Left lobe of liver (tissue), 2 donors: ENCODE measurements at regions not wholly inside any gene's neighbourhood (a gene's known extent, or its start where the extent isn't known, plus 50 kb on each side); places are given as distances from the start of the nearest gene placed in this dataset.

Experiments
- ATAC-seq: fragments of 200-7000 bp; cut with Tn5 transposase; one replicate; pipeline ENCODE4 v1.9.1; 2020; ENCODE audit warnings: mild to moderate bottlenecking, moderate library complexity
- DNase-seq: peaks from one replicate; pipeline ENCODE4 v3.0.0-alpha.2; 2020; ENCODE audit warnings: low spot score
- donor health status: DM: no; HTN: no; CAD: no; lungs with moderate emphysema.
- donor health status: DM: no; HTN: yes; CAD: no.

DNA sequence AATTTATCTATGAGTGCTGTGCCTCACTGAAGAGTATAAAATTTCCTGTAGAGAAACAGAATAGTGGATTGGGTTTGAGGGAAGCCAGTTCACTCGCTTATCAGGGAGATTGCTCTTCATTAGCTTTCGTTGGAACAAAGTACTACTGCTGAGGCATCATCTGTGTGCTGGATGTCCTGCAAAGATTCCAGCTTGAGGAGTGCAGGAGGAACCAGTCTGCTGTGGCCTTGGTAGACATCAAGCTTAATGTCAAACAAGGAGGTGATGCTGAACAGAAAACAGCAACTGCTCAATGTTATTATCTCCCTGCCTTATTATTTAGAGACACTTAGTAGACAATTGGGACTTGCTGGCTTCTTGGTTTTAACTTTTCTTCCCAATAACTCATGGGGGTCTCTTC lies 297.5 kb upstream of the DPH6 start:
- ATAC-seq (no peak), DNase-seq (no peak)

DNA sequence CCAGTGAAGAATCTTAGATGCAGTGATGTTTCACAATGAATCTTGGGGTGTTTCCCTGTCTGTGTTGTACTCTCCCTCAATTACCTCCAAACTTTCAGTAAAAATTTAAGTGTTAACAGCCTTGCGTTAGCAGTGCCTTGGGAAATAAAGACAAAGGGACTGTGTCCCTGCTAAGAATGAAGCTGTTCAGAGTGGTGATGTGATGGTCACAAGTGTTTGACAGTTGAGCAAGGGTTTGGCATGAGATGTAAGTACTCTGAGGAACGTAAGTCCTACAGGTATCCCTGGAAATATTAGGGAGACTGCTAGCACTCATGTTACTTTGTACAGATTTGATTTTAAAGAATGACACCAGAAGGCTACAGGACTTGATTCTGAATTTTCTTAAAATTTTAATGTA lies 304.3 kb upstream of the DPH6 start:
- ATAC-seq (no peak), DNase-seq (no peak)

DNA sequence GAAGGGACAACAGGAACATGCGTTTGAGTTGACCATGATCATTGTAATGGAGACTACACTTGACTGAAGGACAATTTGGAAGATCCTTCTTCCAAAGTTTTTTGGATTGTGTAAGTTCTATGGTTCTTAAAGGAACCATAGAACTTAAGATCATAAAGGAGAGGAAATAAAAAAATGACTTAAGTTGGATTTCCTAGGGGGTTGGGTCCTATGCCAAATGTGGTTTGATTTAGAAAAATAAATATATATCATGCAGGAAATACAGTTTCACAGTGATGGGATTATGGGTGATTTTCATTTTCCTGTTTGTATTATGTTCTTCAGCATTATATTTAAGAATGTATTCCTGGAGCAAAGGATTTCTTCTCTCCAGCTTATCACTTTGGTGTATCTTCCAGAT lies 305.5 kb upstream of the DPH6 start:
- ATAC-seq = no peak
- no peak for DNase-seq

DNA sequence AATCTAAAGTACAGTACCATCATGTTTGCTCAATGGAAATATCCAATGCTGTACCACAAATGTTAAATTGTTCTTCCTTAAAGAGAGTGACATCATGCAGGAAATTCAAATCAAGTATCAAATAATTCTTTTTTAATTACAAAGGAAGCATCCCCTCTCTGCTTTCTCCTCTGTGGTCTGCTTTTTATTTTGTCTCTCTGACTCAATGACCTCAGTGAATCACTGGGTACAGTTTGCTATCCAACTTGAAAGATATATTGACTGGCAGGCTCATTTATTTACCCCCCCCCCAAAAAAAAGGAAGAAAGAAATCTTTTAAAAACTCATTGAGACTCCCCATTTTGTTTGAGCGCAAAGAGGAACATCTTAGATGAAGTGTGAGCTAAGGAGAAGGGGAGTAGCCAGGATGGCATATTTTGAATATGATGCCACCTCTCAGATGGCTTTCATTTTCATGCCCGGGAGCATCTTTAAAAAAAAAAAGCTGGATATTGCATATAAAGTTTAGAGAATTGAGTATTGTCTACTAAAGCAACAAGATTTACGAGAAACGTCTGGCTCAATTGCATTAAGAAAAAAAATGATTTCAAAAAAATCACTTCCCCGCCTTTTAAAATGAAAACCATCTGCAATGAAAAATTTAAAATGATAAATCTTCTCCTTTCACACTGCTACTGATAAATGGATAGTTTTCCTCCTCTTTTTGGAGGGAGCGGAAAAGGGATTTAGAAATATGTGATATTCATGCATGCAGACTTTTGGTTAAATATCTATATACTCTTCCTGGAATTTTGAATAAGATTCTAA lies 307.1 kb upstream of the DPH6 start:
- ATAC-seq = no peak
- no peak for DNase-seq

DNA sequence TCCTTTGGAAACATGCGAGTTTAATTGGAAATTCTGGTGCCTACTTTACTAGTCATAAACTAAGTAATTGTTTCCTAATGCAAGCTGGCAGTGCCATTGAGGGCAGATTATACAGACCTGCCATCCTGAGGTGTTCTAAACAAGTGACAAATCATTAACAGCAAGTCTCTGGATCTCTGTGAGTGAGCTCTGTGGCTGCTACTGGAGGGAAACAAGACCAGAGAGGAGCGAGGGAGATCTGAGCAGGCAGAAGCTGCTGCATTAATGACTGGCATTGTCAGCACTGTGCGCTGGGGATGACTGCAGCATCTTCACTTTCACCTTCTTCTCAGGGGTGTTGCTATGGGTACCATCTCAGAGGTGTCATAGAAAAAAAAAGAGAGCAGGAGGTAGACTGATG lies 308.4 kb upstream of the DPH6 start:
- DNase-seq (no peak), ATAC-seq (no peak)

DNA sequence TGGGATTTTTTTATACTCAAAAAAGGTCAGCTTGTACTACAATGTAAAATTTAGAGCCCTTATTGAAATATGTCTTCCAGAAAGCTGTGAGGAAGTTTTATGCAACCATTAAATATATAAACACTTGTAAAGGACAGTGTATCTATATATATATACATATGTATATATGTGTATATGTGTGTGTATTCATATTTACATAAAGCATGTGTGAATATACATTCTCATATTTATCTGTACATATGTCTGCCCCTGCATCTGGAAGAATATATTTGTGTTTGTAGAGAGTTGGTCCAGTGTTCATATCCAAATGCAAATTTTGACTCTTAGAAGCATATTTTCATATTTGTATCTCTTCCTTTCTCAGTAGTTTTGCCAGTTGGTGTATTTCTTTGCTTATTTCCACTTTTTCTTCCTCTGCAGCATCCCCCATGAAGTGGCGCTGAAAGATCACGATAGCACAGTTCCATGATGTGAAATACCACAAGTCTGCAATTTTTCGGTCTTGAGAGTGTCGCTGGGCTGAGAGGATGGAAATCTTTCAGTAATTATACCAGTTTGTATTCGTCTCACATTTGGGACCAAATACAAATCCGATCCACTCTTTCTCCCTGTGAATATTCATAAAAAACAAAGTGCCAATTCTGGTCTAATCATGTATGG lies 311.7 kb upstream of the DPH6 start:
- ATAC-seq = no peak
- DNase-seq = no peak

DNA sequence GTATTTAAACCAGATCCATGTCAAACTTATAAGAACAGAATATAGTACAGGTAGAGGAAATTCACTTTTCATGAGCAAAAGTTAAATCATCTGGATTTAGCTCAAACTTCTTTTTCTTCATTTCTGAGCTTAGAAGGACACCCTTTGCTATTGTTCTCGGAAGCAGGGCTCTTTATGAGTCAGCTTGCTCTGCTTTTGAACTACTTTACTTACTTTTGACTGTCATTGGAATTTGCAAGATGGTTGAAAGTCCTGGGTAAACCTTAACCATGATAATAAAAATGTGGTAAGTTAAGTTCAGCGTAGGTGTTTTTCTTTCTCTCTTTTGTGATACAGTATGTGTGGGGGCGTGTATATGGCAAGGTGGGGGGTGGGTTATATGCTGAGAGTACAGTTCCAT lies 312.7 kb upstream of the DPH6 start:
- DNase-seq (no peak), ATAC-seq (no peak)

DNA sequence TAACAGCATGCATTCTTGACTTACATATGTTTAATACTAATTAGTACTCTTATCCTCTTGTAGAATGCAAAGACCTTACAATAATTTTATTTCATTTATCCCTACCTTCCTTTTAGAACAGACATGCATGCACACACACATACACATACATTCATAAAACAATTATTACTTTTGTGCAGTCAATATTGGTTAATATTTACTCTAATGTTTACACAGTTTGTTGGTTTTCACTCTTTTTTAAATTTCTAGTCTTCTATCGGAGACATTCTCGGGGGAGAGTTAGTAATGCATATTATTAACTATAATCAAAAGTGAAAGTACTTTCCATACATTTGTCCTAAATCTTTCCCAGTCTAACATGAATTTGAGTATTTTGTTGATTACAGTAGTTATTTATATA lies 317.7 kb upstream of the DPH6 start:
- DNase-seq (no peak), ATAC-seq (peak; percentile 40)

DNA sequence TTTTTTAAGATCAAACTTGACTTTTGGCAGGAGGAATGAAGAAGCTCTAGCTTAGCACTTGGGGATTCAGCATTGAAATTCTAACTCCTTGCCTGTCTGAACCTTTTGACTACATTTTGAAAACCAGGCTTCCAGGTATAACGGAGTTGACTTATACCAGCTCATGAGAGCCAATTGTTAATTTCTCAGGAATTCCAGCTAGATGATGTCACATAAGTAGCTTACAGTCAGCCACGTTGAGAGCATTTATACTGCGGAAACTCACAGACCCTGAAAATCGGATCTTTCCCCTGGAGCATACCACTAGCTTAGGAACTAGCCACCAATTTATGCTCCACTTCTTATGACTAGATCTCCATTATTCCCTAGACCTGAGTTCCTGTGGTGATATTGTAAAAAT lies 321.4 kb upstream of the DPH6 start:
- no peak for ATAC-seq
- no peak for DNase-seq

DNA sequence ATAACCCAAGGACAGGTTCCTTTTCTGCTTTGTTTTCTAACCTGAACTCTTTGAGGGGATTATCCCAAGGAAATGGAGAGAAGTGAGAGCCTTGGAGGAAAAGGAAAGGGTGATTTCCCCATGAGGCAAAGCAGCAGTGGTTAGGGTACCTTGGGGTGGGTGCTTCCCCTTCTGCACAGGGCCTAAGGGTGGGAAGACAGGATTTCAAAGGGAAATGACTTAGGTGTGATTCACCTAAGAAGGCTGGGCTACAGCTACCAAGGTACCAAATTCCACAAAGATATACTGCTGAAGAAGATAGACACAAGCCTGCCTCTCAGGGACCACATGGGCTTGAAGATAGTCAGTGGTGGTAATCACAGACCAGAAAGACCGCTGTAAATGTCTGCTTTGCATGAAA lies 325.3 kb upstream of the DPH6 start:
- DNase-seq (no peak), ATAC-seq (no peak)

DNA sequence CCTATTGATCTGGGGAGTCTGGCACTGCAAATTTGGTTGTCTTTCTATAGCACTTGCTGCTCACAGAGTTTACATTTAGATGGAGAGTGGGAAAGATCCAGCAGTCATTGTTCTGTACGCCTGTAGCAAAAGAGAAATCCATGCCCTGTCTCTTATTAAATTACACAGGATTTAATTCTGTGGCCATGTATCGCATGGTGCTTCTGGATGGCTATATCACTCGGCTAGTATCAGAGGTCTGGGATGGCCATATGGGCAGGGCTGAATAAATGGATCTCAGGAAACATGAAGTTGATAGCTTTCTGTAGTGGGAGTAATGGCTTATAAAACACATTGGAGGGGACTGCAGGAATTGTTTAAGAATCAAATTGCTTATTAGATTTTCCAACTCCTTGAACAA lies 325.8 kb upstream of the DPH6 start:
- DNase-seq (no peak), ATAC-seq (no peak)

DNA sequence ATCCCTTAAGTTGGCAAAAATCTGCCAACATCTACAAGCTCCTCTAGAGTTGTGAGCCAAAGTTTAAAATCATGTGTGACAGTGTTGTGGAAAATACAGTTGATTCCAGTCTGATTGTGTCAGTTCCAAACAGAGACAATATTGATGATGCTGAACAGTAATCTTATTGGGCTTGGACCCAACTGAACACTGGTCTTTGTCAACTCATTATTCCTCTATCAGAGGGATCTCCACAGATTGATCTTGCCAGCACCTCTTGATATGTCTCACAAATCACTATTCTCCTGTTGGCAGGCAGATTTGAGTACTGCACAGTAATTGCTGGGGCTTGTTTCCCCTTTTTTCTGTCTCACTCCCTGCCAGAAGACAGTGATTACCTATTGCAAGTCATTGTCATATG lies 326.6 kb upstream of the DPH6 start:
- ATAC-seq = no peak
- DNase-seq = no peak

DNA sequence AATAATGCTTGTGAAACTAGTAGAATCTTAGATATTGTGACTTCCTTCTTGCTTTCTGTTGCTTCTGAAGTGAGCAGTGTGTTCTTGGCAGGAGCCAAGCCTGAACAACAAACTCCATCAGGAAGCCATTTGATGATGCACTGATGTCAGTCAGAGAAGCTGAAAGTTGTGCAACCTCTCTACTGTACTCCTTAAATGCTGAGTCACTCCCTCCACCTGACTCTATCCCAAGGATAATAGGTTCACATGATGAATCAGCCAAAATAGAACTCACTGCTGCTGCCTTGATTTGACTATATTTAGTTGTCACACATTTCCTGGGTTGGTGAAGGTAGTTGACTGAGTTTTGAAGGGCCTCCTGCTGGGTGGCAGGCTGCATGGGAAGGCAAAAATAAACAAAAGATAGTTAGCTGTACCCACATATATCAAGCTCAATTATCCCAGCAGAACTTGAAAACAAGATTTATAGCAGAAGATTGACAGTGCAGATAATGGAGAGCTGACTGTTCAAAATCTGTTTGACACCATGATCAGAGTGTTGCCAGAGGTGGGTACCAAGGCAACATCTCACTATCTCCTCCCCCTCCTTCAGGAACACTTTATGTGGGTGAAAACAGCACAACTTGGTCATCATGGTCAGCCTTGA lies 328.4 kb upstream of the DPH6 start:
- DNase-seq (no peak), ATAC-seq (no peak)

DNA sequence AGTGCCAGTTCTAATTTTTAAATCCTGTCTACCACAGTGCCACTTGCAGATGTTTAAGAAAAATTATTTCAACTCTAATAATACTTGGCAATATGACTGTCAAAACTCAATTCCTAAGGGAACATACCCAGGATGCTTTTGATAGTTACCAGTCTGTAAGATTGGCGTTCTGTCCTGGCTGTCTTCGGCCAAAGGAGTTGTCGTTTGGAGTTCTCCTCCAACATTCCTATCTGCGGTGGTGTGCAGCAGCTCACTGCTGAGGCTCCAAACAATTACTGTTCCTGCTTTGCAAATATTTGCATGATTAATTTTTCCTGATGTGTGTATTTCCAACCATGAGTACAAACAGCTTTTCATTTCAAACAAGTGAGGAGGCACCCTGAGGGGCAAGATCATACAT lies 330.8 kb upstream of the DPH6 start:
- no peak for DNase-seq
- ATAC-seq = no peak

DNA sequence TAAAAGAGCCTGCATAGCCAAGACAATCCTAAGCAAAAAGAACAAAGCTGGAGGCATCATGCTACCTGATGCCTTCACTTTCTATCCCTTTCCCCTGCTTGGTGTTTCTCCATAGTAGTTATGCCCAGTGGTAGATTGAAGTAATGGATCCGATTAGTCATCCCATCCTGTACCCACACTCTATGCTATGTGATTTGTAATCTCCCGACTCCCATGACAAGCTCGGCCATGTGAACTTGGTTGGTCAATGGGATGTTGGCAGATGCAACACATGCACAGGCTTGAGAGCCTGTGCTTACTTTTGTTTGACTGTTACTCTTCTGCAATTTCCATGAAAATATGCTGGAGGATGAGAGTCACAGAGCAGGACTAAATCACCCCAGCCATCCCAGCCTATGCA lies 334.9 kb upstream of the DPH6 start:
- DNase-seq (no peak), ATAC-seq (no peak)

DNA sequence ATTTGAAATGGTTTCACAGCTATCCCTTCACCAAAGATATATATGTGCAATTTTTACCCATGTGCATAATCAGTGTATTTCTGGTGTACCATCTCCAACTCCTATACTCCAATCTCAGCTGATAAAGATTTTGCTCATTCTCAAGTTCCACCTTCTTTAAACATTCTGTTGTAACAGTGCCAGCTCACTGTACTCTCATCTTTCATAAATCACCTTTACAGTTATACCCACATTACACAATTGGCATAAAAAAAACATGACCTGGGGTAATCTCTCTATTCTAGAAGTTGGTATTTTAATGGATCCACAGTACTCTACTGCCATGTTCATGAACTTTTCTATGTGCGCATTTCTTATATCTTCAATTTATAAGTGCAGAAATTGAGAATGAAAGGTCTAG lies 339.9 kb upstream of the DPH6 start:
- ATAC-seq = no peak
- DNase-seq = no peak

DNA sequence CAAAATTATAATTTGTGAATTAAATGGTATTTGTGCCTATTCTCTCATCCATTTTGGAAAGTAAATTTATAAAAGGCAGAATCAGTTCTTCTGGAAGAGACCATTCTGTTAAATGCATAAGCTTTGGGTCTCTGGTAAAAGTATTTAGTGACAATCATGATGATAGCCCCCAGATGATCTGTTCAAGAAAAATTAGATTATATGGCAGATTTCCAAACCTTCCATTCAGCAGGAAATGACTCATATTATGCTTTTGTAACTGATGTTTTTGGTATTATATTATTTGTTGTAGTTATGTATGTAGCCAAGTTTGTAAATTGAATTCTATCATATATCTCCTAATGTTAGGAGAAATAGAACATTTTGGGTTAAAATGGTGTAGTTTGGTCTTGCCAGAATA lies 340.8 kb upstream of the DPH6 start:
- ATAC-seq = no peak
- DNase-seq = no peak

DNA sequence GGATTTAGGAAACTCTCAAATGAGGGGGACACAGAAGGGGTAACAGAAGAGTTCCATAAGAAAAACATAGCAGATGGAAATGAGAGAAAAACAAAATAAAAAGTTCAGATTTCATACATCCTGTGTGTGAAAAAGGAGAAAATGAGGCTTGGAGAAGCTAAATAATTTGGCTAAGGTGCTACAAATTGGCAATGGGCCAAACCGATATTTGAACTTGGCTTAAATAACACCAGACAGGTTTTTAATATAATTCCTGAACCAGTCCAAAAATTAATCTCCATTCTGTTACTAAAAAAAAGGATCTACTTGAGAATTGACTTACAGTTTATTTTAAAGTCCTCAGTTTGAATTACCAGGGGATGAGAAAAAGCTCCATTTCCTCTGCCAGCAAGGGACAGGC lies 342.9 kb upstream of the DPH6 start:
- DNase-seq = no peak
- ATAC-seq = no peak

DNA sequence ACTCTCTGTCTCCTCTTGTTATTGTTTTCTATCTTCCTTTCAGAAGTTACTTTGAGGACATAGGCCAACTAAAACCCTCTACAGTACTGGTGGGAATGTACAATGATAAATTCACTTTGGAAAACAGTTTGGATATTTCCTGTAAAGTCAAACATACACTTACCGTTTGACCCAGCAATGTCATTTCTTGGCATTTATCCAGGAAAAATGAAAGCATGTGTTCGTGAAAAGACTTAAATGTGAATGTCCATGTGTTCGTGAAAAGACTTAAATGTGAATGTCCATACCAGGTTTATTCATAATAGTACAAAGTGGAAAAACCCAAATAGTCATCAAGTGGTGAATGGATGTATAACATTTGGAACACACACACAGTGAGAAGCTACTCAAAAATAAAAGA lies 361.5 kb upstream of the DPH6 start:
- ATAC-seq = no peak

DNA sequence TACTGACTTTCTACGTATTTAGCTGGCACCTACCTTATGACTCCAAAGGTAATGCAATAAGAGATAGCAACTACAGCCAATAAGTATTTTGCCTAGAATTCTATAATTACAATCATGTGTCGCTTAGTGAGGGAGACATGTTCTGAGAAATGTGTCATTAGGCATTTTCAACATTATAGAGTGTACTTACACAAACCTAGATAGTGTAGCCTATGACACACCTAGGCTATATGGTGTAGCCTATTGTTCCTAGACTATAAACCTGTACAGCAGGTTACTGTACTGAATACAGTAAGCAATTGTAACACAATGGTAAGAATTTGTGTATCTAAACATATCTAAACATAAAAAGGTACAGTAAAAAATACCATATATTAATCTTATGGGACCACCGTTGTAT lies 363.4 kb upstream of the DPH6 start:
- no peak for DNase-seq
- ATAC-seq = no peak

More for the DNA sequence above, 361.5 kb upstream of the DPH6 start:
- DNase-seq = no peak

DNA sequence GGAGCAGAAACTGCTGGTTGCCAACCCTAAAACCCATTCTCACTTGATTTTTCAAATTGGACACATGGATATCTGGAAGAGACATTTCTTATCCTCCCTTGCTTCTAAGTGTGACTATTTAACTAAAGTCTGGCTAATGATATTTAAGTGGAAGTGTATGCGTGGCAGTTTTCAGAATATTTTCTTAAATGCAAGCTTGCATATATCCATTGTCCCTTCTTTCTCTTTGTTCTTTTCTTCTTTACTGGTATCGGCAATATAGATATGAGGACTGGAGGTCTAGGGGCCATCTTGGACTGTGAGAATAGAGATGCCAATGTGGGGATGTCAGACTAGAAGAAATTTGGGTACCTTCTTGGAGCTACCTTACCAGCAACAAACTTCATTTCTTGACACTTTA lies 364.3 kb upstream of the DPH6 start:
- ATAC-seq = no peak

DNA sequence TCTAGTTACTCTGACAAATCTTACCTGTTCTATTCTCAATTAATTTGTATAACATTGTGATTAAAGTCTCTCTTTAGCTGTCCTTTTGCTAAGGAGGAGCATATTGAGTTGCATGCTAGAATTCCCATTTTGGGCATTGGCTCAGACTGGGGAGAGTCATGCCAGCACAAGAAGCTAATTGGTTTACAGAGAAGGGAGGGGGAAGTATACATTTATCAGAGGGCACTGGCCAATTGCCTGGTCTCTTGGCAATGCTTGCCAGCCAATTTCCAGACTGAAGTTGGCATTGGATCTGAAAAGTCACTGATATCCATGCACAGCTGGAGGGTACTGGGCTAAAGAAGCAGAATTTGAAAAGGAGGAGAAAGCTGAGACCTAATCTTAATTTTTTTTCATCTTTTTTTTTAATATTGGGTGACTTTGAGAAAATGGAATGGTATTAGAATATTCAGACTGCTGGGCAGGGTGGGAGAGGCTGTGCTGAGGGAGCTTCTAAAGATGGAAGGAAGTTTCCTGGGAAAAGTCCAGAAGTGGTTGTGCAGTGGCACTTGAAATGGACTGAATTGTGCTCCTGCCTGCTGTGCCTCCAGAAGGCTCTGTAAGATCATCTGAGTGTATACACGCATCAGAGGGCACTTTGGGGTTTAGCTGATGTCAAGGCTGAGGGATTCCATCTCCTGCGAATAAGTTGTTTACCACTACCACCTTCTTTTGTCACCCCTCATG lies 365.2 kb upstream of the DPH6 start:
- DNase-seq (no peak), ATAC-seq (no peak)

More for the DNA sequence above, 364.3 kb upstream of the DPH6 start:
- DNase-seq = no peak
